ENCODE measurements at regions not wholly inside any gene's neighbourhood (a gene's known extent, or its start where the extent isn't known, plus 50 kb on each side); places are given as distances from the start of the nearest gene placed in this dataset.

- no peak for TF ChIP-seq TAF1 (IDR thresholded peaks at IDR 0.05; ENCODE audit: low read depth)
- TF ChIP-seq CTCF (IDR thresholded peaks at IDR 0.05; ENCODE audit: poor library complexity, severe bottlenecking): no peak
Observed at GRCh38 chr6:130647246-130647645, 180.0 kb upstream of the SMLR1 start.

All from neural cell (in vitro differentiated cells).